ENCODE measurements at regions not wholly inside any gene's neighbourhood (a gene's known extent, or its start where the extent isn't known, plus 50 kb on each side); places are given as distances from the start of the nearest gene placed in this dataset.
"Not testable (repeated sequence)": the region's sequence is repeated elsewhere in the genome, so short reads cannot be mapped to it uniquely, and the experiment has no call there.

DNA sequence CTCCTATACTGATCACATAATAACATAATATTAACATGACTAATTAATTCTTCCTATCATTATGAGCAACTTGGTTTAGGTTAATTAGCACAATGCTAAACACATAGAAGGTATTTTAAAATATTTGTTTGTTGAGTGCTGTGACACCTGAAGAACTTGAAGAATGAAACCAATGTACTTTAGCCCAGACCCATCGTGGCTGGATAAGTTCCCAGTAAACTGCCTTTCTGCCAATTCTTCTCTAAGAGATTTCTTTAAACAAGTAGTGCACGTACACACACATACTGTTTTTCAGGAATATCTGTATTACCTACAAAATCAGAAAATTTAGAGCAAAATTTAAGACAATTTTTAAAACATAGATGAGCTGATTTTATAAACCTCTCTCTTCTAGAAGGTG lies 207.4 kb upstream of the SSTR1 start:
- DNase-seq = no peak

DNA sequence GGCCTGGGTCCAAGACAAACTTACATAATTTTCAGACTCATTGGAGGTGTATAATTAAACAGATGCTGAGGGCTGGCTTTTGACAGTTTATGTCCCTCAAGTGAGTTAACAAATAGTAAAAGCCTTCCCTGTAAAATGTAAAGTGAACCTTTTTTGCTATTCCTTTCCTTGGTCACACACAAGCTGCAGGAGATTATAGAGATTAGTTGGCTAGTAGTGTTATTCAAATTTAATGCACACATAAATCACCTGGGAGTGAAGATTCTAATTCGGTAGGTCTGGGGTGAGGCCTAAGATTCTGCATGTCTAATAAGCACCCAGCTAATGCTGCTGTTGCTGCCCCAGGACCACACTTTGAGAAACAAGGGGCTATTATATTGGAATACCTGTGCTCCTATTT lies 206.2 kb upstream of the SSTR1 start:
- DNase-seq = no peak

DNA sequence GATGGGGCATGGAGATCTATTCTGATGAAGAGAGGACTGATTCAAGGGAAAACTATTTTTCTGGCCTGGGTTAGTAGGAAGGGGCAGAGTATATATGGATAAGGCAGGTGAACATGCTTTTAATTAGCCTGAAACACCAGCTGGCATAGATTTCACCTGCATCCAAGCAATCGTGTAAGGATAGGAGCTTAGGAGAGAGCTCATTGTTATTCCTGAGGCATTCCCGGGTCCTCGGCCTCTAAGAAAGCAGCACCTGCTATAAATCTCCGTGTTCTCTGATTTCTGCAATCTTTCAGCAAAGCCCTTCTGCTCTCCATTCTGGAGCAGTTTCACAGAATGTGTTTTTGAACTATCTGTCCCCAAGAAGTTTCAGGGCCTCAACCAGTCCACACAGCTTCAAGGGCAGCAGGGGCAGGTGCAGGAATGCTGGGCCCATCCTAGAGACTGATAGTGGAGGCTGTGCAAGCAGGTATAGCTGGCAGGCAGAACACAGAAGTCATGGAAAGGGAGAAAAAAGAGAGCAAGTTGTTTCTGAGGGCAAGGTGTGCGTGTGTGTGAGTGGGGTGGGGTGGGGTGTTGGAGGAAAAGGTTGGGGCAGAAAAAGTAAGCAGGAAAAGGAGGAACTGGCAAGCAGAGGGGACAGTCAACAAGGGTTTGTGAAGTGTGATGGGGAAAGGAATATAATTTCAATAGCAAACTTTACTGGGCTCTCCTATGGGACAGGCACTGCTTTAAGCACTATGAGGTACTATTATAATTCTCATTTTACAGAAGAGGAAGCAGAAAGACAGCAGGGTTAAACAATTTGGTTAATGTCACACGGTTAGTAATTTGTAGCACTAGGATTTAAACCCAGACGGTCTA lies 203.7 kb upstream of the SSTR1 start:
- no peak for DNase-seq

DNA sequence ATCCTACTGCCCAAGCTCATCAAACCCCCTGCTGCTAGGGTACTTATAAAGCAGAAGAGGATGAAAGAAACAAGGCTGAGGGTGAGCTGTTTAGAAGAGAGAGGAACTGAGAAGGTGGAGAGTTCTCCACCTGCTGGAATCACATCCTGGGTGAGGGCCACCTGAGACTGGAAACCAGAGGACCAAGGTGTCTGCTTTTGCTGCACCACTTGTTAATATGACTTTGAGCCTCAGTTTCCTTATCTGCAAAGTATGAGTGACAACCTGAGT lies 203.2 kb upstream of the SSTR1 start:
- no peak for DNase-seq

DNA sequence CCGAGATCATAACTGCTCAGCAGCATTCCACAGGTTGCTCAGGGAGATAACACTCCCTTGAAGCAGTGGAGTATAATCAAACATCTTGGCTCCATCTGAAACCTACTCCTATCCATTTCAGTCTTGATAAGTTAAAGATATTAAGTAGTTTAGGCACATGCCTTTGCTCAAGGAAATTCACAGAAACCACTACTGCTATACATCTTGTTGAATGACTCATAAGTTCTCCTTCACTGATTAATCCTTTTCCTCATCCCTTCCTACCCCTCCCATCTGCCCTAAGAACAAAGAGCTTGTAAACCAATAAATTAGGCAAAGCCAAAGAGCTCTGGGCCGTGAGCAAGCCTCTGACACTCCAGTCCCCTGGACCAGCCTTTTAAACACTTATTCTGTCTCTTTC lies 196.5 kb upstream of the SSTR1 start:
- DNase-seq = not testable (repeated sequence)

DNA sequence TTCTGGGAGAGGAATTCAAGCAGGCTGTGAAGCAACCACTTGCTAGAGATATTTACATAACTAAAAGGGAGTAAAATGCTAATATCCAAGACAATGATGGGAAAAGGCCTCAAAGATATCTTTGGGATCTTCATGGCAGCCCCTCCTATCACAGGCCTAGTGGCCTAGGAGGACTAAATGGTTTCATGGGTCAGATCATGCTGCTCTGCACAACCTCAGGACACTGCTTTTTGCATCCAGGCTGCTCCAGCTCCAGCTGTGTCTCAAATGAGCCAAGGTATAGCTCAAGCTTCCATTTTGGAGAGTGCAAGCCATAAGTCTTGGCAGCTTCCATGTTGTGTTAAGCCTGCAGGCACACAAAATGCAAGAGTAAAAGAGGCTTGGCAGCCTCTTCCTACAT lies 195.6 kb upstream of the SSTR1 start:
- no peak for DNase-seq

DNA sequence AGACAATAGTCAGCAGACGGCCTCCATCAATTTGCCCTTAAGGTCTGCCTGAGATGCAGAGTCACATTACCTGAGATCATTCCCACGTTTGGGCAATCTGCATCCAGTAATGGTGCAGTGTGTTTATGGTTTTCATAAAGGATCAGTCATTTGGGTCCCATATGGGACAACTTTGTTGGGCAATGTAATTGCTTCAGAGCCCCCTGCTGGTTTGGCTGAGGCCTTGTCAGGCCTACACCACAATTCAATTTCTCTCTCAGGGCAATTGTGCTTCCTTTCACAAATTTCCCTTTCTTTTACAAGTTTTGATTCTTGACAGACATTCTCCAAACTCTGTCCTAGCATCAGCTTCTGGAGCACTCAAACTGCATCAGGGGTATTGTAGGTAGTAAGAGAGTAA lies 191.2 kb upstream of the SSTR1 start:
- DNase-seq = no peak

DNA sequence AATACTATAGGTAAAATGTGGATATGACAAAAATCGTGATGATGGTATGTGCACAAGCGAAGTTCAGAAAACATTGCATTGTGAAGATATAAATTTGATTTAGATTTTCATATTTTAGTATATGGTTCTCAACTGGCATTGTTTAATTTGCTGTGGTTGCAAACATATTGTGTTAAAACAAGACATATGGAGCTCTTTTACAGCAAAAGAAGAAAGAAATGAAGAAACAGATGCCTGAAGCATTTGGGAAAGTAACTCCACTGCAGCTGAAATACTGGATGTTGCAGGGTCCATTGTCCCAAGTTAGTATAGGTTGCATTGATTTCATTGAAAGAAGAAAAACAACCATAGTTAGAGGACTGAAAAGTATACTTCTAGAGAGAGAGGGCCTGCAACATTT lies 185.8 kb upstream of the SSTR1 start:
- DNase-seq = no peak

DNA sequence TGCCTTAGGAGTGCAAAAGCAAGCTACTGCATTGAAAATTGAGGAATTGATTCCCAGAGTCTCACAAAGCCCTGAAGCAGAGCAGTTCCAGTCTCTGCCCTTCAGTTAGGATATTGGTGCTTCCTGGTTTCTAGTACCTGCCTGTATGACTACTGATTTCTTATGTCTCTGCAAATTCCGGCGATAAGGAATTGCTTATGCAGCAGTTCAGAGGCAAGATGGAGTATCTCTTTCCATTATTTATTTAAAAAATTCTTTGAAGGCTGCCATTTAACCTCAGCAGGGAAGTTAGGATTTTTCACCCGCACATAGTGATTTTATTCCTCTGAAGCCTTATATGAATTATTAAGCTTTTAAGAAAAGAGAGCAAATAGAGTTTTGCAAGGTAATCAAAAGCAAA lies 184.9 kb upstream of the SSTR1 start:
- no peak for DNase-seq

DNA sequence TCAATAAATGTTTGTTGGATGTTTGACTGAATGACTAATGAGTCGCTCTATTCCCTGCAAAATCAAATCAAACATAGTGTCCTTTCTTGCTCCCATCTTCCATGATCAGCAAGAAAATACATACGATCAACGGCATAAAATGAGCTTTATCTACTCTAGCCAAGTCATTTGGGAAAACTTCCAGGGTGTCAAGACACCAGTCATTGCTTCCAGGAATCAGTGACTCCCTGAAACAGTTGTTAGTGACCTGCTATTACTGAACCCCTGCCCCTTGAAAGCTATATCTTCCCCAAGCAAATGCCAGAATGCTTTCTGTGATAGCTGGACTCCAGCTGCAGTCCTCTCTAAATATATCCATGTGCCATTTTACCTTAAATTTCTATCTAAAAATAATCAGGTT lies 169.5 kb upstream of the SSTR1 start:
- no peak for DNase-seq

DNA sequence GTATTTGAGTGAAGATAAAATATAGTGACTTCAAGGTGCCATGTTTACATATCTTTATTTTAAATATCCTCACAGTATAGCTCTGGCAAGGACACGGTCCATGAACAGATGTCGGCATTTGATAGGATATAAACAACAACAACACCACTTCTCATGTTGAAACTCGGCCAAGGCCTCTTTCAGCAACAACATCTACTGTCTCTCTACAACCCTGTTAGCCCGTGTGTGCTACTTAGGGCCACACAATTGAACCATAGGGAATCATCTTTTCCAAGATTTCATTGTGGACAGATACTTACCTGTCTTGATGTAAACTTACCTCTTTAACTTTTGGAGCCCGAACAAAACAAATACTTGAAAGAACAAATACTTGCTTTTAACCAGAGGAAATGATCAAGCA lies 168.7 kb upstream of the SSTR1 start:
- DNase-seq = no peak

DNA sequence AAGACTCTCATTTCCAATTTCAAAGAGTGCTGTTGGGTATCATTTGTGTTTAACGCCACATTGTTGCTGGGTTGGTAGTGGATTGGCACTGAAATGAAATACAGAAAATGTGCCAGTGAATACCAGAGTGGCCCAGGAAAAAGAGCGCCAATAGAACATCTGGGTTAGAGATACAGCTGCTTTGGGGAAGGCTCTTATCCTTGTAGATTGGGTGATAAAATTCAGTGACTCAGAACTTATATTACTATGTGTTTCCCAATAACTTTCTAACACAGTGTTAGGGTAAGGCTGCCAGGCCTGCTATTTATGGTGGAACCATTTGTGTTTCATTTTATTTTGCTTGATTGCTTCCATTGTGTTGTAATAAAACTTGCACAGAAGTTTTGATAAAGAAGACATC lies 168.2 kb upstream of the SSTR1 start:
- no peak for DNase-seq

DNA sequence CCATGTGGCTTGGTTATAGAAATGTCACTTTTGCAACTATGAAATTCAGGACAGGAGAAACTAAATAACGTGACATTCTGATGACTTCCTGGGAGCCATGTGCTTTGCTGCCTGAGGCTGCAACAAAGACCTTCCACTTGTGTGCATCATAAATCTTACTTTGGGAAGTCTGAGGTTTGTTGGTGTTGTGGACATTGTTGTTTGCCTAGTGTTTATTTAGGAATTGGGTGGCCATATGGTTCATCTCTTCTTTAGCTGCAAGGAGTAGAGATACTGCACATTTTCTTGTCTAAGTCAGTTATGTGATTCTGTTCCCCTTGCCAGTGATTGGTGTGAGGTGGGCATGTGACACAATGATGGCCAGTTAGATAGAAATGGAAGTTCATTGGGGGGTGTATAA lies 167.3 kb upstream of the SSTR1 start:
- no peak for DNase-seq

DNA sequence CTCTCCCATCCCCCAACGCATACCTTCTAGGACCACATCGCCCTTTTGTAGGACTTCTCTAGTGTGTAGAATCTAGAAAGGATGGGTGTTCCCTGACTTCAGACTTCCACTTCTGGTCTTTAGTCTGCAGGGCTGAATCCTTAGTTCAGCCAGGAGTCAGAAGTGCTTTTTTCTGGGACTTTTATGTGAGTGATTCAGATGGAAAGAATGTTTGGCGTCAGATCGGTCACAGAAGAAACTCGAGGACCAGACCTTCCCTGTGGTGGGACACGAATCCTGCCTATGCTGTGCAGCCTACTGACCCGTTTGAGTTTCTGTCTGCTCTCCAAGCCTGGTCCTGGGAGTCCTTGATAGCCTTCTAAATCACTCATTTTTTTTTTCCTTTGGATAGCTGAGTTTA lies 165.4 kb upstream of the SSTR1 start:
- DNase-seq = no peak

DNA sequence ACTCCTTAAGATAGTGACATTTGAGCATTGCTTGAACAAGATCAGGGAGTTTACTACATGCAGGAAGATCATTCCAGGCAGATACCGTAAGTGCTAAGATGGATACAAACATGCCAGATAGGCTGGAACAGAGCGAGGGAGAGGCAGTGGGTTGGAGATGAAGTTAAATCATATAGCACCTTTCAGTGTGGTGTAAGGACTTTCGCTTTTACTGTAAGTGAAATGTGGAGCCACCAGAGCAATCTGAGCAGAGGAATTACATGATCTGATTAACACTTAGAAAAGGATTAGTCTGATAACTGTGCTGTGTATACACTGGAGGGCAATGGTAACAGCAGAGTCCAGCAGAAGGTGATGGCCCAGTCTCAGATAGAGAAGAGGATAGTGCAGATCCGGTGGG lies 163.0 kb upstream of the SSTR1 start:
- peak; percentile 3 for DNase-seq

DNA sequence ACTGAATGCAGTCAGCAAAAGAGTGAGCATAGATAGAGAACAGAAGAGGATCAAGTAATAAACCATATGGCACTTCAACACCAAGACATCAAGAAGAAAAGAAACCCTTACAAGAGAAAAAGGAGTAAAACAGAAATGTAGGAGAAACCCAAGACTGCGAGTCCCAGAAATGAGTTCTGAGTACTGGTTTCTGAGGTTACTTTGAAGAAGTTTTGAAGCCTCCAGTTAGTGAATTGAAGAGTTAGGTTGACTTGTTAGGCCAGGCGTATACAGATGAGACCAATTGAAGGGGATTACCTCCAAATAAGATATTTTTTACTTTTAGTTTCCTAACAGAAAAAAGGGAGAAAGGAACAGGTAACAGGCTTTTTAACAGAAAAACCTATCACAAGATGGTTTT lies 162.2 kb upstream of the SSTR1 start:
- DNase-seq = no peak

DNA sequence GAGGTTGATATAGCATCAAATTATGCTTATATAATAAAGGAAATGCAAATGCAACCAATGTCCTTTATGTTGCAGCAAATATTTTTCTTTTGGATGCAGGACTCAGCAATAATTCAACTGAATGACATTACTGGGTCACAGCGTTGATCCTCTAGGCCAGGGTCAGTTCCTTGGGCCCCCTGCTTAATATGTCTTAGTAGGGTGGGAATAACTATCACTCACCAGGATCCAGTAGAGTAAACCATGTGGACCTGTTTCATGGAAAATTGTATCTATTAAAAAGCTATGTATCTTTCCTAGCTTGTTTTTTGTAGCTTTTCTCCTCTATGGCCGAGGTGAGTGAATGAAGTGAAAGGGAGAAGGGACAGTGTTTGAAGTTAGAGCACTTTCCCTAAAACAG lies 161.5 kb upstream of the SSTR1 start:
- no peak for DNase-seq

DNA sequence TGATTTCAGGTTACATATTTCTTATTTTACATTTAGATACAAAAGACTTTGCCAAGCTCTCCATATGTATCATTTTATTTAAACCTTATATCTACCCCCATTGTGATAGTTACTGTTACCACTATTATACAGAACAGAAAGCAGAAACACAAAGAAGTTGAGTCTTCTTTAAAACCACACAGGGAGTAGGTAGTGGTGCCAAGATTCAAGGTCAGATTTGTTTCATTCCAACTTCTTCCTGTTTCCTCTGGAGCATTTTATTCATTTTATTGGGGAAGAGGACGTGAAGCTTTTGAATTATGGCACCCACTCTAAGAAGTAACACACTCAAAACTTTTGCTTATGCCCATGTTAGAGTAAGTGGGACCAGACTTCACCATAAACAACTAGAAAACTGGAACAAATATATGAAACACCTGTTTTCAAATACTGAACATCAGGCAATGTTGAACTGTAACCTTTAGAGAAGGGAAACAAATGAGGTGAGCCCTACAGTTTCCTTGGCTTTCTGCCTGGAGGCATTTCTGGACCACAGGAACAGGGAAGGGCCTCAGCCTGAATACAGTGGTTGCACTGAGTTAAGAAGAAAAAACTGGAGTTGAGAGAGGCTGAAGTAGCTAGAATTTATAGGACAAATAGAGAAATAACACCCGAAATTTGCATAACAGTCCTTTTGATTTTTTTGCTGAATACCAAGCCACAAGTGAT lies 160.4 kb upstream of the SSTR1 start:
- no peak for DNase-seq

DNA sequence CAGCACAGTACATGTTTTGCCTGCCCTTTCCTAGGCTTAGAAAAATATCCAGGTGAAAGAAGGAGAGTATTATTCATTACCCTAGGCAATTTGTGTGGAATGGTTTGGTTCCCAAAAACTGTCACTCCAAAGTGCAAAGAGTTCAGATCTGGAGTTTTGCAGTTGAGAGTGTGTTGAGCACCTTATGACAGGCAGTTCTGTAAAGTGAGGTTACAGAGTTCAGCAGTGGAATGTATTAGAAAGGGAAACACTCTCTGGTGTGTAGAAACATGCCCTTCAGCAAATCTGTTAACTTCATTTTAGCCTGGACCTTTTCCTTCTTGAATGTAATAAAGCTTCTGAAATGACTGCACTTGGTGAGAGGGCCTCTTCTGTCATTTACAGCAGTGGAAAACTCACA lies 154.0 kb upstream of the SSTR1 start:
- DNase-seq = no peak

DNA sequence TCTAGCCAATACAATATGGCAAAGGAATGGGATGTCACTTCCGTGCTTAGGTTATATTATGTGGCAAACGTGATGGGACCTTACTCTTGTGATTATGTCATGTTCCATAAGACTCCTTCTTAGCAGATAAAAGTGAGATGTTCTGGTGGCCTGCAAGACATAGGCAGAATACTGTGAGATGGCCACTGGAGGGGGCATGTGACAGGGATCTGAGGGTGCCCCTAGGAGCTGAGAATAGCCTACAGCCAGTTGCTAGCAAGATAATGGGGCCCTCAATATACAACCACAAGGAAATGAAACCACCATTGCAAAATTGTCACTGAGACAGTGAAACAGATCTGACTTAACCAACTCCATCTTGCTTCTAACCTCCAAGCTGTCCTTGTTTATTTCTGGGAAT lies 151.4 kb upstream of the SSTR1 start:
- no peak for DNase-seq

DNA sequence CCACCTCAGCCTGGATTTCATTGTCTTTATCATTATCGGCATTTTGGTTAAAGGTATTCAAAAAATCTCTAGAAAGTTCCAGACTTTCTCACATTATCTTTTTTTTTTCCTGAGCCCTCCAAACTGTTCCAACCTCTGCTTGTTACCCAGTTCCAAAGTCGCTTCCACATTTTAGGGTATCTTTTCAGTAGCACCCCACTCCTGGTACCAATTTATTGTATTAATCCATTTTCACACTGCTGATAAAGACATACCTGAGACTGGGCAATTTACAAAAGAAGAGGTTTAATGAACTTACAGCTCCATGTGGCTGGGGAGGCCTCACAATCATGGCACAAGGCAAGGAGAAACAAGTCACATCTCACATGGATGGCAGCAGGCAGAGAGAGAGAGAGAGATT lies 145.5 kb upstream of the SSTR1 start:
- DNase-seq = not testable (repeated sequence)

DNA sequence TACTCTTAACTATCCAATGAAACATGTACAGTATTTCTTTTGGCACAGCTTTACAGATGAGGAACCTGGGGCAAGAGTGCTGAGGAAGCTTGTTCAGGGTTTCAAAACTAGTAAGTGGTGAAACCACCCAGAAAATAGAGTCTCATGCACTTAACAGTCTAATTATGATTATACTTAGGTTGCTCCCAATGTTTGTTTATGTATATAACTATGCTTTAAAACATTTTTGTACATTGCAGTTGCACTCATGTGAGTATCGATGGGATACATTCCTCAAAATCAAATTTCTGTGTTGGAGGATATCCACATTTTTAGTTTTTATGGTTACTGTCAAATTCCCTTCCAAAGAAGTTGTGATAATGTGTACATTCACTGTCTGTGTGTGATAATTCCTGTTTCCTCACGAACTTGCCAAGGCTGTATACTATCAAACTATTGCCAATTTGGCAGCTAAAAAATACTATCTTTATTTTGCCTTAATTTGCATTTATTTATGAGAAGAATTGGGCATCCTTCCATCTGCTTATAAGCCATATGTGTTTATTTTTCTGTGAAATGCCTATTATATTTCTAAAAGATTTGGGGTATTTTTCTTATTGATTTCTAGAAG lies 143.9 kb upstream of the SSTR1 start:
- DNase-seq = no peak

DNA sequence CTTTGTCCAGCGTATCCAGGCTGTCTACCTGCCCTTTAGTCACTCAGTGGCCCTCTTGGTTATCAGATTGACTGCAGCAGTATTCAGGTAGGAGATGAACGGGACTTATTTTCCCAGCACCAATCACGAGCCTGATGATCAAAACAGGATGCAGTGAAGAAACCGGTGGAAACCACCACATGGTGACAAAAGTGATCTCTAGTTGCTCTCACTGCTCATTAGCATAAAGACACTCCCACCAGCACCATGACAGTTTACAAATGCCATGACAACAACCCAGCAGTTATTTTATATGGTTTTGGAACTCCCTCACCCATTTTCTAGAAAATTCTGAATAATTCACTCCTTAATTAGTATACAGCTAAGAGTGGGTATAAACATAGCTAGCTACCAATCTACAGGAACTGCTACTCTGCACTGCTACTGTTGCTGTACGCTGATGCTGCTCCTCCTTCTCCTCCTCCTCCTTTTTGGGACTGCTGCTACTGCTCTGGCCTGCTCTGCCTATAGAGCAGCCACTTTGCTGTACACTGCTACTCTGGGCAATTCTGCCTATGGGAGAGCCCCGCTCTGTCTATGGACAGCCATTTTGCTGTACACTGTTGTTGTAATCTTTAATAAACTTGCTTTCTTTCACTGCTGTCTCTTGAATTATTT lies 142.5 kb upstream of the SSTR1 start:
- peak; percentile 56 for DNase-seq

DNA sequence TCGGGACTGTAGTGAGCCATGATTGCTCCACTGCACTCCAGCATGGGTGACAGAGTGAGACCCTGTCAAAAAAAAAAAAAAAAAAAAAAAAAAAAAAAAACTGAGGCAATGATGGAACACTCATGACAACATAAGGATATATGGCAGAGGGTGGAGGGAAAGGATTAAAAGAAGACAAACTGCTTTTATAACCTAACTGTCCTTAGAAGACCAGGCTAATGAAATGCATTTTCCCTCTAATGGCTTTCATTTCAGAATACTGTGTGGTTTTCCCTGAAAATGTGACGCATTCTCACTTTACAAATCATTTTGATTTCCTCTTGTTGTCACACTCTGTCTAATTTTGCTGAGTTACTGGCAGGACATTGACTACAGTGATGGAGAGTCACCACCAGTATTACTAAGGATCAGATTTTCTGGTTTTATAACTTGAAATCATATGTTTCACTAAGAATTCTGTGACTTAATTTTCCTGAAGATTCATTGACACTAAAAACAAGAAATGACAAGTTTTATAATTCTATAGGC lies 137.6 kb upstream of the SSTR1 start:
- no peak for DNase-seq

Data from stimulated activated CD4-positive, alpha-beta T cell treated with anti-CD3 and anti-CD28 coated beads, Interleukin-4, amount 100 ng/mL, for 24 hours (primary cell).